Peyer's patch (tissue), 4 donors: ENCODE measurements at regions not wholly inside any gene's neighbourhood (a gene's known extent, or its start where the extent isn't known, plus 50 kb on each side); places are given as distances from the start of the nearest gene placed in this dataset.

Source experiments
- DNase-seq, 3 donors: peaks; one replicate each; pipeline ENCODE4 v3.0.0-alpha.2; 2017 to 2019
- H3K27ac ChIP-seq, 4 donors: fragments of 200-600 bp; sonication (generic); one replicate each; pipeline ENCODE4 v1.5.1; 2016 to 2019
- H3K27me3 ChIP-seq, 2 donors: fragments of 200-600 bp; sonication (generic); one replicate each; pipeline ENCODE4 v1.5.1; 2019
- H3K36me3 ChIP-seq, 3 donors: fragments of 200-600 bp; sonication (generic); one replicate each; pipeline ENCODE4 v1.5.1; 2016 to 2019
- H3K4me1 ChIP-seq, 4 donors: fragments of 200-600 bp; sonication (generic); one replicate each; pipeline ENCODE4 v1.5.1; 2016 to 2019
- H3K4me3 ChIP-seq, 4 donors: fragments of 200-600 bp; sonication (generic); 1 replicate in 3 of 4; 2 replicates in 1 of 4; pipeline ENCODE4 v1.5.1; 2016 to 2019; ENCODE audit warnings: mild to moderate bottlenecking in 1 of 4
- H3K9me3 ChIP-seq, 4 donors: fragments of 200-600 bp; sonication (generic); one replicate each; pipeline ENCODE4 v1.5.1; 2016 to 2019; ENCODE audit warnings: mild to moderate bottlenecking in 1 of 4
- POLR2A ChIP-seq, 2 donors: fragments of 450-650 bp; IDR thresholded peaks; one replicate each; pipeline ENCODE4 v1.5.1; 2017; ENCODE audit warnings: antibody characterized with exemption in 2 of 2, mild to moderate bottlenecking in 2 of 2, moderate library complexity in 2 of 2
- TF ChIP-seq, protein P1 (sequence below), 6 experiments: fragments of 450-650 bp in 4 of 6; fragments of 200-600 bp in 2 of 6; sonication (generic) in 1 of 6; IDR thresholded peaks; one replicate each; pipeline ENCODE4 v1.5.1; 2017 to 2019; ENCODE audit warnings: antibody characterized with exemption in 6 of 6, mild to moderate bottlenecking in 3 of 6, moderate library complexity in 1 of 6

DNA sequence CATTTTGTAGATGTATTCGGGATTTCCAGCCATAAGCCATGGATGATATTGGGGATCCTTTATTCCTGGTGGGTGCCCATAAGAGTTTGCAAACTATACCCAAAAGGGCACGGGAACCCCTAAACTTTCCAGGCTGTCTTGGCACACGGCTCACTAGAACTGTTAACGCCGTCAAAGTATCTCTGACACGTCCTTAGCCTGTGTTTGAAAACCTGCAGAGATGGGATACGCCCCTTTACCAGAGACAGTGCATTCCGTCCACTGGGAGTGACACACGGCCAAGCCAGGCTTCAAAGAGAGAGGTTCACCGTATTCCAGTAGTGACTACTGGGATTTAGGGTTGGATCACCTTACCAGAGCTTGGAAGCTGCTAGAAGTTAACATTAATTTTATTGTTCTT is 95.0 kb downstream of the THBS2 start:
- Histone ChIP-seq H3K4me3 (no peak overlapping the region), H3K4me1 (no peaks in the 10 kb centered on the region), H3K27me3 (no peaks in the 10 kb centered on the region), H3K9me3 (no peaks in the 10 kb centered on the region), H3K36me3 (no peaks in the 10 kb centered on the region), H3K27ac (peak overlapping the region in 1 of 4 donors; percentile 48)
- DNase-seq = no peak
- TF ChIP-seq, protein P1, sequence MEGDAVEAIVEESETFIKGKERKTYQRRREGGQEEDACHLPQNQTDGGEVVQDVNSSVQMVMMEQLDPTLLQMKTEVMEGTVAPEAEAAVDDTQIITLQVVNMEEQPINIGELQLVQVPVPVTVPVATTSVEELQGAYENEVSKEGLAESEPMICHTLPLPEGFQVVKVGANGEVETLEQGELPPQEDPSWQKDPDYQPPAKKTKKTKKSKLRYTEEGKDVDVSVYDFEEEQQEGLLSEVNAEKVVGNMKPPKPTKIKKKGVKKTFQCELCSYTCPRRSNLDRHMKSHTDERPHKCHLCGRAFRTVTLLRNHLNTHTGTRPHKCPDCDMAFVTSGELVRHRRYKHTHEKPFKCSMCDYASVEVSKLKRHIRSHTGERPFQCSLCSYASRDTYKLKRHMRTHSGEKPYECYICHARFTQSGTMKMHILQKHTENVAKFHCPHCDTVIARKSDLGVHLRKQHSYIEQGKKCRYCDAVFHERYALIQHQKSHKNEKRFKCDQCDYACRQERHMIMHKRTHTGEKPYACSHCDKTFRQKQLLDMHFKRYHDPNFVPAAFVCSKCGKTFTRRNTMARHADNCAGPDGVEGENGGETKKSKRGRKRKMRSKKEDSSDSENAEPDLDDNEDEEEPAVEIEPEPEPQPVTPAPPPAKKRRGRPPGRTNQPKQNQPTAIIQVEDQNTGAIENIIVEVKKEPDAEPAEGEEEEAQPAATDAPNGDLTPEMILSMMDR (IDR thresholded peaks at IDR 0.05) = no peak
- no peak for TF ChIP-seq POLR2A (IDR thresholded peaks at IDR 0.05)

DNA sequence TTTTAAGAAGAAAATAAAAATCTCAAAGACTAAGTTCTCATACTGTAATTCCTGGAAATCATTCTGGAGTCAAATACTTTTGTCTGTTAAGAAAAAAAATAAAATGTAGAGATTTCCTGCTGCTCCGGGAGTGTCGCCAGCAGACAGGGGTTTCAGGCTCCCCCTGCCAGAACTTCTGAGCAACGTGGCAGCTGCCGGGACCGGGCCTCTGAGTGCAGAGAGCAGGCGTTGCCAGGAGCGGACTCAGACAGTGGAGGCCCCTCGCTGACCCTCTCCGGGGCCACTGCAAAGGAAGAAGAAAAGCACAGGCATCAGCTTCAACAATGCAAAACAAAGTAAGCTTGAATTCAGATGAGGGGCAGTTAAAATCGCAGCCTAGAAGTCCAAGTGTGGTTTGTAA is 95.5 kb downstream of the THBS2 start:
- Histone ChIP-seq H3K4me3 (no peak overlapping the region), H3K9me3 (no peaks in the 10 kb centered on the region), H3K27me3 (no peaks in the 10 kb centered on the region), H3K4me1 (no peaks in the 10 kb centered on the region), H3K36me3 (no peaks in the 10 kb centered on the region), H3K27ac (peak overlapping the region in 1 of 4 donors; percentile 48)
- DNase-seq = no peak
- TF ChIP-seq, protein P1 (IDR thresholded peaks at IDR 0.05) = no peak
- TF ChIP-seq POLR2A (IDR thresholded peaks at IDR 0.05) = no peak

GRCh38 chr6:169157197-169158148 is 96.2 kb downstream of the THBS2 start:
- no peaks in the 10 kb centered on the region for H3K4me1 ChIP-seq
- no peaks in the 10 kb centered on the region for H3K27me3 ChIP-seq
- no peak overlapping the region for H3K4me3 ChIP-seq
- DNase-seq = no peak
- H3K27ac ChIP-seq = peak overlapping the region in 1 of 4 donors; percentile 48
- H3K9me3 ChIP-seq = no peaks in the 10 kb centered on the region
- TF ChIP-seq POLR2A (IDR thresholded peaks at IDR 0.05) = no peak
- TF ChIP-seq, protein P1 (IDR thresholded peaks at IDR 0.05) = no peak
- H3K36me3 ChIP-seq = no peaks in the 10 kb centered on the region

GRCh38 chr6:169156793-169157147 is 96.9 kb downstream of the THBS2 start:
- DNase-seq = no peak
- Histone ChIP-seq H3K4me3 (no peak overlapping the region), H3K9me3 (no peaks in the 10 kb centered on the region), H3K27me3 (no peaks in the 10 kb centered on the region), H3K27ac (no peak overlapping the region), H3K4me1 (no peaks in the 10 kb centered on the region), H3K36me3 (no peaks in the 10 kb centered on the region)
- TF ChIP-seq POLR2A (IDR thresholded peaks at IDR 0.05) = no peak
- TF ChIP-seq, protein P1 (IDR thresholded peaks at IDR 0.05) = no peak

GRCh38 chr6:169156108-169156792 is 97.4 kb downstream of the THBS2 start:
- DNase-seq = no peak
- H3K4me3 ChIP-seq = no peak overlapping the region
- no peaks in the 10 kb centered on the region for H3K9me3 ChIP-seq
- no peaks in the 10 kb centered on the region for H3K4me1 ChIP-seq
- no peak for TF ChIP-seq POLR2A (IDR thresholded peaks at IDR 0.05)
- TF ChIP-seq, protein P1 (IDR thresholded peaks at IDR 0.05) = no peak
- H3K27ac ChIP-seq = no peak overlapping the region
- H3K27me3 ChIP-seq = no peaks in the 10 kb centered on the region
- H3K36me3 ChIP-seq = no peaks in the 10 kb centered on the region
